Activated T-cell treated with anti-CD3 and anti-CD28 coated beads, Interleukin-2, amount 50 U/mL, for 48 hours (primary cell): ENCODE measurements at regions not wholly inside any gene's neighbourhood (a gene's known extent, or its start where the extent isn't known, plus 50 kb on each side); places are given as distances from the start of the nearest gene placed in this dataset.

ENCODE experiments used
- DNase-seq, 2 experiments: peaks; one replicate each; pipeline ENCODE4 v3.0.0-alpha.2; 2020

DNA sequence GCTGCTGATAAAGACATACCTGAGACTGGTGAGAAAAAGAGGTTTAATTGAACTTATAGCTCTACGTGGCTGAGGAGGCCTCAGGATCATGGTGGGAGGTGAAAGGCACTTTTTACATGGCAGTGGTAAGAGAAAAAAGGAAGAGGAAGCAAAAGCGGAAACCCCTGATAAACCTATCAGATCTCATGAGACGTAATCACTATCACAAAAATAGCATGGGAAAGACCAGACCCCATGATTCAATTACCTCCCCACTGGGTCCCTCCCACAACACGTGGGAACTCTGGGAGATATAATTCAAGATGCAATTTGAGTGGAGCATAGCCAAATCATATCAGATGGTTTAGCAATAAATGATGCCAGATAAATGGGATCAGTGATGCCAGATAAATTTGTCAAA lies 892.0 kb upstream of the CELF2 start:
- DNase-seq, result no peak

DNA sequence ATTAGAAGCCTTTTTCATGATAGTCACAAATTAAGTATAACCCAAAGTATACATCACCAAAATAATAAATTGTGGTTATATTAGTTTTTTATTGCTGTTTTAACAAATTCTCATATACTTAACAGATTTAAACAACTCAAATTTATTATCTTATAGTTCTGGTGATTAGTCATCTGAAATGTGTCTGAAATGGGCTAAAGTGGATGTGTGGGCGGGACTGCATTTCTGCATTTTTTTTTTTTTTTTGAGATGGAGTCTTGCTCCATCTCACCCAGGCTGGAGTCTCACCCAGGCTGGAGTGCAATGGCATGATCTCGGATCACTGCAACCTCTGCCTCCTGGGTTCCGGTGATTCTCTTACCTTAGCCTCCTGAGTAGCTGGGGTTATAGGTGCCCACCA lies 891.5 kb upstream of the CELF2 start:
- DNase-seq, result no peak

DNA sequence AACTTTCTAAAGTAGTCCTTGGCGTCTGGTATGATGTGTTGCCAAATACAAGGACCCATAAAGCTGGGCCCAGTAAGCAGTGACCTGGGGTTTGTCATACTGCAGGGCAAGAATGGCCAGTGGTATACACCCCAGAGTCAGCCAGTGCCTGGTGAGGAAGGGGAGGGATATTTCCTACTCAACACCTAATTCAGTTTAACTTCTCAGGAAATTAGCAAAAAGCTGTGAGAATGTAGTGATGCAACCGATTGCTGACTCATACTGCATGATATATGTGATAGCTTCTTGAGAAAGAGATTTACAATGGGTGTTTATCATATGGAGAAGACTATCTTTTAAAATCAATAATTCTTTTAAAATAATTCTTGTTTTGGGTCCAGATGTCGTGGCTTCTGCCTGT lies 889.3 kb upstream of the CELF2 start:
- no peak for DNase-seq

DNA sequence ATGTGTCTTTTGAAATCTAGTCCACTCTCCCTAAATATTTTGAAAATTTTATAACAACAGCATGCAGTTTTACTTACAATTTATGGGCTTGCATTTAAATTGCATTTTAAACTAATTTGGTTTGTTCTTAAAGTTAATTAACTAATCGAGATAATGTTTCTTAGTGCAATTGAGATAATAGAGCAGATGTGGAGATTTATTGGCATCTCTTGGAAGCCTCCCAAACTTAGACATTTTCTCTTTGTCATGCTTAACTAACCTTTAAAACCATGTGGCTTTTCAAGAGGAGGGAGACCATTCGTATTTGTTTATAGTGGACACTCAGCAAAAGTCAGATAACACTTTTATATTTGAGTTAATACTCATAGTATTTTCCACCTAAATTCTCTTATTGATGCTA lies 887.0 kb upstream of the CELF2 start:
- no peak for DNase-seq

DNA sequence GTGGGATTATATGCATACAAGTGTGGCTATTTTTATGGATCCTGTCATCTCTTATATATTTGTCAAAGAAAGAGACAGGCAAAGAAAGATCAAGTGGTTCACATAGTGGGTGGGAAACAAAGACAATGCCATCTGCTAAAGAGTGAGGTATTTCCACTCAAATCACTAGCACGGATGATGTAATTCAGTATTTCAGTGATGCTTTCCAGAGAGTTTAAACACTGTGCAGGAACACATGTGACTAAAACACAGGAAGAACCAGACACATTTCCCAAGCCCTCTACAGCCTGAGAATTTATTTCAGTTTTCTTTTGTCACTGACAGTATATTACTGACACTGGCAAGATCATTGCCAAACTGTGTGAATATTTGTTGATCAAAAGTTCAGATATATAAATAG lies 885.7 kb upstream of the CELF2 start:
- DNase-seq, result no peak

DNA sequence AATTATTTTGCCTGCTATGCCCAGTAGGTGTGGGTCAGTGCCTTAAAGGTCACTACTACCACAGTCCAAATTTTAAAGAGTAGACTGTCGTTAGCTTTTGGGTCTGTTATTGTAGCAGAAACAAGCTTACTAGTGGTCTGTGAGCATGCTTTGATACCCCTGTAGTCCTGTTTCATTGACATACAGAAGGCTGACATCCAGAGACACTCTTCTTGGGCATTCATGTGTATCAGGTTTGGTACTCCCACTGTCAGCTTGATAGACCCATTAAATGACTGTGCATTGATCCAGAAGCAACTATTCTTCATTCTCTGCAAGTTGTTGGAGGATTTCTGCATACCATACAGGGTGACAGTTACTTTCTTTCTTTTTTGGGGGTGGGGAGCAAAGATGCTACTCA lies 884.4 kb upstream of the CELF2 start:
- DNase-seq, result no peak

DNA sequence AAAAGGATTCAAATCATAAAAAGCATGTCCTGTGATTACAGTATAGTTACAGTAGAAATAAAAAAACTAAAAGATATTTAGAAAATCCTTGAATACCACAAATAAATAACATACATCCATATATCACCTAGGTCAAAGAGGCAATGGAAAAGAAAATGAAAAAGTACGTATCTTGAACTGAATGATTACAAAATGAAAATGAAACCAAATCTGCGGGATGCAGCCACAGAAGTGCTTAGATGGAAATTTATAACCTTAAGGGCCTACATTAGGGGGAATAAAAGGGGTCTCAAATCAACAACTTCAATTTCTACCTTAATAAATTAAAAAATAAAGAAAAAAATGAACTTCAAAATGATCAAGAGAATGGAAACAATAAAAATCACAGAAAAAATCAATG lies 879.0 kb upstream of the CELF2 start:
- DNase-seq, result no peak

DNA sequence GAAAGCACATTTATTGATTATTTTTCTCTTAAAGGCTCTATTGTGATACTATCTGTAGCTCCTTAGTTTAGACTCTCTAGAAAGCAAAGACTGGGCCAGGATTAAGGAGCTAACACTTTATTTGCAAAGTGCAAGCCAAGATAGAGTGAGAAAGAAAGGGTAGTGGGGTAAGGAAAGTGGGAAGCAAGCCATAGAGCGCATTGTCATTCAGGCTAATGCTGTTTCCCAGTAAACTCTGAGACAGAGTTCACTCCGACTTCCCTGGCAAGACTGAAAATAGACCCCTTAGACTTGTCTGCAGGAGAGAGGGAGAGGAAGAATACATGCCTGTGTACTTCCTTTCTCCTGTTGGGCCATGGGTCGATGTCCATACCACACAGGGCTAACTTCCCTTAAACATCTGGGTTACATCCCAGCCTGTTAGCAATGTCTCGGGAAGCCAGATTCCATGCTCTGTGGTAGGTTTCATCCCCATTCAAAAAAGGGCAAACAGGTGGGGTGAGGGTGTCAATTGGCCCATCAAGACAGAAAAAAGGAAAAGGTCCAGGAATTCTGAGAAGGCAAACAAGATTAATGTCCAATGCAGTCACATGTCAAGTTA lies 875.8 kb upstream of the CELF2 start:
- no peak for DNase-seq

DNA sequence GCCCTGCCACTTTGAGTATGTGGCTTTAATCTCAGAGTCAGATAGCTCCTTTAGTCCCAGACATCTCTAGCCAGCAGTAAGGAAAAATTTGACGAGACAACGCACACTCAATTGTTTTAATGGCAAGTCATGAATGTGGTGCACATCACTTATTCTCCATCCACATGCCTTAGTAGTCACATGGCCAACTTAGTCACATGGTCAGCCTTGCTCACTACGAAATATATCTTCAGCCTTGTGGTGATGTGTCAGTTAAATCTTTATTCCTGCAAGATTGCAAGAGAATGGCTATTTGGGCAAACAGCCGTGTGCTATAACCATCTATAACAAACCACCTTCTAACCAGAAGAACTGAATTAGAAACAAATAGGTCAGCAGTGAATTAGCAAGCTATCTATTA lies 871.1 kb upstream of the CELF2 start:
- no peak for DNase-seq

DNA sequence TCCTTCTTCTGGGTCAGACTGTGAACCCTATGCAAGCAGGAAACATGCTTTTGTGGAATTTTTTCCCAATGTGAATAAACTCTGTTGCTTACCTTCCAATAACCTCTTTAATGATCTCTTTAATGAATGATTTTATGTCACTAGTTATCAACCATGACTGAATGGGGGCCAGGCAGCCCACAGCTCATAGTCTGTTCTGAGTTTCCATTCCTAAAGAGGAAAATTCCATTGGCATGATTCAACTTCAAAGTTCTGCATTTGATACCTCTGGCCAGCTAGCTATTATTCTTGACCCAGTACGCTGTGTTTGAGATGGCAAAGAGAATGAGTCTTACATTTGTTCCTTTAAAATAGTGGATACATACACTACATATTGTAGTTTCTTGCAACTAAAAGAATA lies 867.8 kb upstream of the CELF2 start:
- no peak for DNase-seq

DNA sequence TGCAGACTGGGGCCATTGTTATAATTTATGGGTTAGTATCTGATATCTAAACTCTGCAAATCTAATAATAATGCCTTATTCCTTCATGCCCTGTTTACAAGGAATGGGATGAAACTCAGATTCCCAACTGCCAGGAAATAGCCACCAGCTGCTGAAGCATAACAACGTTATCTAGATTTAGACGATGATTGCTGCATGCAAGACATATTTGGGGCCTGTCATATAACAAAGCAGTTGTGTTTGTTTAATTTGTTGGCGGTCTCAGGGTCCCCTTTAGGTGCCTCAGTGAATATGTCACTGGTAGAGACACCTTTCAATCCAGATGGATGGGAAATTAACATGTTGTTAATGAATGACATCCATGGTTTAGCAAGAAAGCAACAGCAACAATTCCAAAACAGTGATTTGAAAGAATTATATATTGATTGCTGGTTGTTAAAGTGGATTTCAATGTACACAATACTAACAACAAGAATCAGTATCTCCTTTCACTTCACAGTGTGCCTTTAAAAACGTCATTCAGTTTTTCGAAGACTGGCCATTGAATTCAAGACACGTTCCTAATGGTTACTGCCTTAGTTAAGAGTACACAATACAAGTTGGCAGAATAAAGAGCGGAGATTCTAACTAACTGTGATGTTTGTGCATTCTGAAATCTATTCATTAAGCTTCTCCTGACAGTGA lies 860.6 kb upstream of the CELF2 start:
- DNase-seq, result no peak

DNA sequence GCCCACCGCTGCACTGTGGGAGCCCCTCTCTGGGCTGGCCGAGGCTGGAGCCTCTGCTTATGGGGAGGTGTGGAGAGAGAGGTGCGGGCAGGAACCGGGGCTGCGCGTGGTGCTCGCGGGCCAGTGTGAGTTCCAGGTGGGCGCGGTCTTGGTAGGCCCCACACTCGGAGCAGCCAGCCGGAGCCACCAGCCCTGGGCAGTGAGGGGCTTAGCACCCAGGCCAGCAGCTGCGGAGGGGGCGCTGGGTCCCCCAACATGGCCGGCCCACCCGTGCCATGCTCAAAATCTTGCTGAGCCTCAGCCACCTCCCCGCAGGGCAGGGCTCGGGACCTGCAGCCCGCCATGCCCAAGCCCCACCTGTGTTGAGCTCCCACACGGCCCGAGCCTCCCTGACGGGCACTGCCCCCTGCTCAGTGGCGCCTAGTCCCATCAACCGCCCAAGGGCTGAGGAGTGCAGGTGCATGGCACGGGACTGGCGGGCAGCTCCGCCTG lies 856.8 kb upstream of the CELF2 start:
- DNase-seq, result no peak

DNA sequence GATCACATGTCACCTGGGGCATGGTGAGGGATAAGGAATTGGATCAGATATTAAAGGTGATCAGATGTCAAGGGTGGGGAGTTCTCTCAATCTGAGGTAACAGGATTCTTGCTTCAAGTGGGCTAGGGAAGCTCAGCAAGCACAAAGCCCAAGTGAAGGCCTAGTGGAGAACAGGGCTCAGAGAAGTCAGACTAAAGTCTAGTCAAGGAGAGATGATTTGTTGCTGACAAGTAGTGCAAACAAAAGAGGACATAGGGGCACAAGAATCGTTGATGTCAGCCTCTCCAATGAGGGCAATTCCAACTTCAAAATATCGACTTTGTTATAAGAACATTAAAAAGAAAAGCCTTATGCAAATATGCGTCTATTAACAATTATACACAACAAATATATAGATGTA lies 852.8 kb upstream of the CELF2 start:
- DNase-seq, result no peak

DNA sequence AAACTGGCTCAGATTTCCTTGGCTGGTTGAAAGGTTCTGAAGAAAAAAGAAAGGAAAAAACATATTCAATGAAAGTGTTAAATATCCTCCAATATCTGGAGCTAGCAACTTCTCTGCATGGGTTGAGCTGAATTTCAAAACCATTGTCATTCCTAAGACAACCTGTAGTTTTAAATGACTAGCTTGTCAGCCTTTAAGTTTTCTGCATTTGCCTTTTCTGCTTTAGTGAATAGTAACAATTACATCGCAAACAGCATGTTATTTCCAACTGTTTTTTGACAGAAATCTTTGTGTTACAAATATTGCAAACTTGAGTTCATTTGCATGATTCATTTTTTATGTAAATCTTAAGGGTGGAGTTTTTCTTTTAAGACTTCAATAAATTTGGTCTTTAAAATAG lies 852.3 kb upstream of the CELF2 start:
- no peak for DNase-seq

DNA sequence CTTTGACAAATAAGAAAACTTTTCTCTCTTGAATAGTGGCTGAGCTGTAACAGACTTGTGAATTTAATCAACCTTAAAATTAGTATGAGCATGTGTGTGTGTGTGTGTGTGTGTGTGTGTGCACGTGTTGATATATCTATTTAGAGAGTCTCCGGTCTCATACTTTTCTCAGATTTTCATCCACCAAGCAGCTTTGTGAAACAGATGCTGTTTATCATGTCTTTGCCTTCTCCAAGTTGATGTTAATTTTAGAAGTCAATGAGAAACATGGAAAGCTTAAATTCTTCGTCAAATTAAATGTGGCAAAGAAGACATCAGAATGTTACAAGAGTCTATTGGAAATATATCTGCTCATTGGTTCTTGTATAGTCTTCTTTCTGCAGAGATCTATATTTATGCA lies 839.2 kb upstream of the CELF2 start:
- no peak for DNase-seq

DNA sequence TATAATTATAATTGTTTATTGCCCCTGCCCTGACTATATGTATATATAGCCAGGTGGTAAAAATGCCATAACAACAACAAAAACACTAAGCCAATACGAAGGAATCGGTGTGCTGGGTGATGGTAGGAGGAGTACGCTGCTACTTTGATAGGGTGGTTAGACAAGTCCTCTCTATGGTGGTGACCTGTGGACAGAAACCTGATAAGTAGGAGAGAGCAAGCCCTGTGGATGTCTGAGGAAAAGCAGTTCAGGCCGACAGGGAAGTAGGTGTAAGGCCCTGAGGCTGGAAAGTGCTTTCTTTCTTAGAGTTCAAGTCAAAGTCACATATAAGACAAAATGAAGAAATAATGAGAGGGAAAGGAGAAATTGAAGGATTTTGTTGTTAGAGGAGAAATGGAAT lies 823.8 kb upstream of the CELF2 start:
- no peak for DNase-seq

DNA sequence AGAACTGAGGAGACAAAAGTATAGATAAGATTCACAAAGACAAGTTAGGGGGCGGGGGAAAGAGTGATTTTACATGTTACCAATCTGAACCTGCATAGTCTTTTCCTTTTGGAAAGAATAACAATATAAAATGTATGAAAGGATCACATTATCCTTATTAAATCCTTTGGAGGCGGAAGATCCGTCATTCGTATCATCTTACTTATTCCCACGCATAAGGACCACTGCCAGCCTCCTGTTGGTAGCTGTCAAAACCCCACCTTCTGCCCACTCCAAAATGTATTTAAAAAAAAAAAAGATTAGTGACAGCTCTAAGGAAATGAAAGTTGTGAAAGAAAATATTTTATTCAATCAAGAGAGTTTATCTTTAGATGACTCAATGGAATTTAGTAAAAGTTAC lies 821.0 kb upstream of the CELF2 start:
- DNase-seq, result no peak

DNA sequence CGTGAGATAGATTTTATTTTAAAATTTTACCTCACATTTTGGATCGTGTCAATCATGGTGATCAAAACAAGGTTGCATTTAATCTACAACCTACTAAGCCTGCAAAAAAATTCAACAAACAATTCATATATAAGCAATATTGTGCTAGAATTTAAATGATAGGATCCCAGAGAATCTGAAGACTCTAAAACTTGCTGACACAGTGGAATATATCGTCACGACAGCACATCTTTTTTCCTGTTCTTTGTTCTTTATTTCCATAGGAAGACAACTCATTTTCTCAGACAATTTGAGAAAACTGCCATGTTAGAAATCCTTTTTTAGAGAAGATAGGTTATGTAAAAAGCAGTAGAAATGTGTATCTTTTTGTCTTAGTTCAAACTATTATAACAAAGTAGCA lies 820.2 kb upstream of the CELF2 start:
- DNase-seq, result no peak

DNA sequence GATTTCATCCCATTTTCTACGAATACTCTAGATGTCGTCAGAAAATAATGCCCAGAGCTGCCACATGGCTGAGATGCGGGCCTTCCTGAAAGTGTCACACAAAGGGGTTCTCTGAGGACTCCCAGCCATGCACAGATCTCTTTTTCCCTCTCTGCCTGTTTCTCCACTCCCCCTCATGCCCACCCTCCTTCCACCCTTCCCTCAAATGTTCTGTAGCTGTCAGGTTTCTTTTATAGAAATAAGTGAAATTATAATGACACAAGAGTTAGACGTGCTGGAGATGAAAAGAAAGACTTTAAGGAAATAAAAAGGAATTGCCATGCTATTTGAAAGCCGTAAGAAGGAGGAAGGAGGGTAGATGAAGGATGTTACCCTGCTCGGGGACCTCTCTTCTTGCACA lies 819.3 kb upstream of the CELF2 start:
- DNase-seq, result no peak

DNA sequence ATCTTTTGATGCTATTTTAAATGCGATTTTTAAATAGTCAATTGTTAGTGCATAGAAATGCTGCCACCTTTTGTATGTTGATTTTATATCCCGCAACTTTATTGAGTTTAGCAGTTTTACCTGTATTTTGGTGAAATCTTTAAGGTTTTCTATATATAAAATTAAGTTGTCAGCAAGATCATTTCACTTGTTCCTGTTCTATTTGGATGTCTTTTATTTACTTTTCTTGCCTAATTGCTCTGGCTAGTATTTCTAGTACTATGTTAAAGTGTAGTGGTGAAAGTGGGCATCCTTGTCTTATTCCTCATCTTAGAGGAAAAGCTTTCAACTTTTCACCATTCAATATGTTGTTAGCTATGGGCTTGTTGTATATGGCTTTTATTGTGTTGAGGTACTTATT lies 813.3 kb upstream of the CELF2 start:
- no peak for DNase-seq

DNA sequence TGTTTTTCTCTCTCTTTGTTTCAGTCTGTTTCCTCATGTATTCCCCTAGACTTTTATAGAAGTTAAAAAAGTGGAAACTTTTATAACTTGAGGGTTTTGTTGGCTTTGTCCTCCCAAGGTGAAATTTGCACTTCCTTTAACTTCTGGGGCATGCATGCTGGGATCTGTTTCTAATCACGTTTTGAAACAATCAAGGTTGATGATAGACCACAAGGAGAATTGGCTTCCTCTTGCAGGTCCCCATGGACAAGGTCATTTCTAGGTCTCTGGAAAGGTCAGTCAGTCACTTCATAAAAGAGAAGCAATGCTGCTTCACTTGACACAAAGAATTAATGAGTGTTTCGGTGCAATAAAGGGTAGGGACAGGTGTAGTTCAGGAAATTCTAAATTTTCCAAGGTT lies 811.8 kb upstream of the CELF2 start:
- no peak for DNase-seq

DNA sequence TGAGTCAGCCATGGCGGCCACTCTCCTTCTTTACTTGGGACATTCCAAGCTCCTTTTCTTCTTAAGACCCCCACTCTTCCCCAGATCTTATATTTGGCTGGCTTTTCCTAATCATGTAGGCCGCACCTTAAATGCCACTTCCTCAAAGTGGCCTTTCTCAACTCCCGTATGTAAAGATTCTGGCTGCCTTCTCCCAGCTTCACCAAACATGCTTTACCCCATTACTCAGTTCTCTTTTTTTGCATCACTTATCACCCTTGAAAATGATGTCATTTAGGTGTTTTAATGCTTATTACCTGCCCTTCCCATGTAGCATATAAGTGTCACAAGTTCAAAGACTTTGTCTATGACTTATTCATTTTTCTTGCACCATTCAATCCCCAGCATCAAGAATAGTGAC lies 810.1 kb upstream of the CELF2 start:
- no peak for DNase-seq

DNA sequence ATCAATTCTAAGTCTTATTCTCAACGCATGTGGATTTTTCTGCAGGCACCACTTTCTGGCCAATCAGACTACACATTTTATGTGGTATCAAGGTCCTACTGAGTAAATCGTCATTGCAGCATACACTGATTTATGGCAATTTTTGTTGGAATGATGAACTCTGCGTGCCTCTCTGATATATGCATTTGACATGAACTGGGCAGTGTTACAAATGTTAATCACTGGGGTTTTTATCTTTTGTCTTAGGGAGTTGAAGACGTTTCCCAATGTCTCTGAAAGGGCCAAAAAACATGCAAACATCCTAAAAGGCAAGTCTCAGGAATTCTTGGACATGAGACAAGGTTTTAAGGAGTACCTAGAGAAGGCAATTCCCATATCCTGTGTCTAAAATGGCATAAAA lies 809.5 kb upstream of the CELF2 start:
- no peak for DNase-seq

DNA sequence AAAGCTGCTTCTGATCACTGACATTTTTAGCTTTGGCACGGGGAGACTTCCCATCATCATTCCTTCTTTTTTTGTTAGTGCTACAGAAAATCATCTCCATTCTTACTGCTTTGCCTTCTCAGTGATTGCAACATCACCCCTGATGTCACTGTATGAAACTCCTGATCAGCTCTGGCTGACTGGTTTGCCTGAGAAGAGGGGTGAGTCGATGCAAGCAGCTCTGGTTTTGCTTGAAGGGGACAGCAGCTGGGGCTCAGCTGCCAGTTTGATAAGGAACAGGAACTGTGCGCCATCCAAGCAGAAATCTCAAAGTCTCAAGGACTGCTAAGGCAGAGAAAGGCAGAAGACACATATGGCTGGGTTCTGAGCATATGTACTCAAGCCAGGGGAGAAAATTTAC lies 808.5 kb upstream of the CELF2 start:
- DNase-seq, result no peak

DNA sequence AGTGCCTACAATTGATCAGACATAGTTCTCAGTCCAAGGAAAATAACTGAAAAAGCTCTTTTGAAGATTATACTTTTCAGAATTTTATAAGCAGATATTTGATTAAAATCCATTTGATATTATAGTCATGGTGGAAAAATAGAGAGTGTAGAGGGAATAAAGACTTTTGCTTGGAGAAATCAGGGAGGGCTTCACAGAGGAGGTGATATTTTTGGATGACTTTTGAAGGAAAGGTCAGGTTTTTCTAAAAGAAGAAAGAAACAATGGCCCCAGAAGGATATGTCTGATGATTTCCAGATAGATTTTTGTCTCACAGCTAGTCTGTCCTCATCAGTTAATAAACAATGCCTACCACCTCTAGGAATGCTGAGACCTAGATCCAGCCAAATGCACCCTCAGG lies 806.3 kb upstream of the CELF2 start:
- no peak for DNase-seq
